NCI-H2107 treated with DMSO at 0.1 percent for 48 hours (cell line): ENCODE measurements at regions not wholly inside any gene's neighbourhood (a gene's known extent, or its start where the extent isn't known, plus 50 kb on each side); places are given as distances from the start of the nearest gene placed in this dataset.

ENCODE experiments used
- DNase-seq: peaks from one replicate; lab custom pipeline; 2025; ENCODE audit not compliant: unreplicated experiment; lab: John Stamatoyannopoulos, UW

DNA sequence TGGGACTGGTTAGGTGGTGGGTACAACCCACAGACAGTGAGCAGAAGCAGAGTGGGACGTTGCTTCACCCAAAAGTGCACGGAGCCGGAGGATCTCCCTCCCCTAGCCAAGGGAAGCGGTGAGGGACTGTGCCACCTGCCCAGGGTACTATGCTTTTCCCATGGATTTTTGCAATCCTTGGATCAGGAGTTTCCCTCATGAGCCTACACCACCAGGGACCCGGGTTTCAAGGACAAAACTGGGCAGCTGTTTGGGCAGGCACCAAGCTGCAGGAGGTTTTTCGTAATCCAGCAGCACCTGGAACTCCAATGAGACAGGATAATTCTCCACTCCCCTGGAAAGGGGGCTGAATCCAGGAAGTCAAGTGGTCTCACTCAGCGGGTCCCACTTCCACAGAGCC lies 209.1 kb upstream of the CXCL12 start:
- no peak for DNase-seq

DNA sequence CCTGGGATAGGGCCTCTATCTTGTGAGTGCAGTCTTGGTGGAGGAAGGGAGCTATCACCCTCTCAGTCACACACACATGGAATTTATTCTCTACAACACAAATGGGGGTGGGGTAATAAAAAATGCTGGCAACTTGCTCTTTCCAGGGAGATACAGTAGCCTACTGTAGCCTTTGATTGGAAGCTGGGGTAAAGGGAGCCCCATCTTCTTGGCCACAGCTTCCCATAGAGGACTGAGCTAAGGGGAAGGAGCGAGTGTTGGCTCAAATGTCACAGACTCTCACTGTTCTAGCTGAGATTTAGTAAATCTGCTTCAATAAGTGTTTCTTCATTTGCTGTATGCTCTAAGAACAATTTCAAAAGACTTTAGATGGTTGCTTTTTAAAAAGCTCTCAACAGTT lies 222.2 kb upstream of the CXCL12 start:
- DNase-seq: no peak

DNA sequence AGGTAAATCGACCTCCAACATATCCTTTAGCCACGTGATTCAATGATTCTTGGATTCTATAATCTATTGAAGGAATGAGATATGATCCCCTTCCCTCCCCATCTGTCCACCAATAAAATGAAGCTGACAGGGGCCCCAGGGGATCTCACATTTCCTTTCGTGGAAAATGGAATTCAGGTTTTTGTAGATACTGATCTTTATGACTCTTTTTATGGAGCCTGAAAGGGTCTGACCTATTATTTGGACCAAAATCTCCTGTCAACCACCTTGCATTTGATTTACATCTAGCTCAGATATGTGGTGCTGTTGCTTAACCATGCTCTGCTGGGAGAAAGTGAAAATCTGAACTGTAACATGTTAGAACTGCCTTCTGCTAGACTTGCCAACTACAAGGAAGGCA lies 234.0 kb upstream of the CXCL12 start:
- DNase-seq: no peak

DNA sequence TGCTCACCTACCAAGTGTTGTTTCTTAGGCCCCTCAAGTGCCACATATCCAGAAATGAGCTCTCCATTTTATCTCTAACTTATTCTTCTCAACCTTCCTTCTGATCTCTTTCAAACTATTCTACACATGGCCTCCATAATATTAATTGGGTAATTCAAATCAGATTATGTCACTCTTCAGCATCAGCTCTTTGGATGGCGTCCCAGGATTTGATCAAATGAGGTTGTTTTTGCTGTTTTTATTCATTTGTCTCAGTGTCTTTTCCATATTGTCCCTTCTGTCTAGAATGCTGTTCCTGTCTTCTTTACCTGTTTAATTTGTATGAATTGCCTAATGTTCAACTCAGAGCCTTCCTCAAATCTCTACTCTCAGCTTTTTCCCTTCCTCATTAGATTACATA lies 234.6 kb upstream of the CXCL12 start:
- DNase-seq: no peak

DNA sequence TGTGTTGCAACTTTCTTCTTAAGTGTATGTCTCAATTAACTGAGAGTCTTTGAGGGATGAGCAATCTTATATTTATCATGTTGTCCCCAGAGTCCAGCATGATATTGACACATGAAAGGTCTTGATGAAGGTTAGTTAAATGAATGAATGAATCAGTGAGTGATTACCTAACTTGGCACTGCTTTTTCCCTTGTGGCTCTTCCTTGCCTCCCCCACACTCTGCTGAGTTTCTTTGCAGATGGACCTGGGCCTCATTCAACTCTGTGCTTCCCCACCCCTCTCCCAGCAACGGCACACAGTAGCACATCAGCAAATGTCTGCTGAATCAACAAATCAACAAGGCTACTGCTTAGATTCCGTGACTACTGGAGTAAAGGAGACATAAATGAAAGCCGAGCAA lies 235.1 kb upstream of the CXCL12 start:
- no peak for DNase-seq

DNA sequence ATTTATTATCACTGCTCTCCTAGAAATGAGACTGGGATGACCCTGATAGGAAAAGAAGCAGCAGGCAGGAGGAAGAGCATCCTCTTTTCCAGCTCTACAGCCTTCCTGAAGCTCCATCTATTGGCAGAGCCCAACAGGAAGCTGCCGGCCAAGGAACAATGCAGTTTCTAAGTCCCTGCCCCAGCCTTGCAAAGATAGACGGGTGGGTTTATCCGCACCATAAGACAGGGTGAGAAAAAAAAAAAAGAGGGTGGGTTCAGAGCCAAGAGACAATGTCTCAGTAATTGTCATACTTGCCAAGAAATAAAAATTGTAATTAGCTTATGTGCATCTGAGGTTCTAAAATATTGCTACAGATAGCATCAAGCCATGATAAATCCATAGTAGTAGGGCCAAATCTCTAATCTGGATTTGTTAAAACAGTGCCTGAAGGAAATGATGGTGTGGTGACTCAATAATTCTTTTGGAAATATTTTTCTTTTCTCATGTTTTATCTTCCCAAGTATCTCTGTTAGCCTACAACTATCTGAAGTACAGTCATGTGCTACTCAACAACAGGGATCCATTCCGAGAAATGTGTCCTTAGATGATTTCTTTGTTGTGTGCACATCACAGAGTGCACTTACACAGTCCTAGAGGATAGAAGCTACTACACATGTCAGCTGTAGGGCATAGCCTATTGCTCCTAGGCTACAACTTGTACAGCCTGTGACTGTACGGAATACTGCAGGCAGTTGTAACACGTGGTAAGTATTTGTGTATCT lies 242.9 kb upstream of the CXCL12 start:
- no peak for DNase-seq

DNA sequence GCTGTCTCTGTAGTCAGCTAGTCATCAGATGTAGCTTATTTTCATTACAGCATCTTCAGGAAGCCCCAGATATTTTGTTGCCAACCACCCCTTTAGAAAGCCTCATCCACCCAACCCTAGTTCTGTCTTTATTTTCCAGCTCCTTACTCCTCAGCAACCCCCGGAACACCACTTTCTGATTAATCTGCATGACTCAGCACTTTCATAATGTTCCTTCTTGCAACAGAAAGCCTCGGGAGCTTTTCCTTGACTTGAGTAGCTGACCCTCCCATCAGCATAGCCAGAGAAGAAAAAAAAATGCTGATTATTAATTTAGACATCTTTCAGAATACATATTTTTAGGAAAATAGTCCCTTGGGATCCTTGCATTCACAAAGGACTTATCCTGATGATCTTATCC lies 244.0 kb upstream of the CXCL12 start:
- no peak for DNase-seq

DNA sequence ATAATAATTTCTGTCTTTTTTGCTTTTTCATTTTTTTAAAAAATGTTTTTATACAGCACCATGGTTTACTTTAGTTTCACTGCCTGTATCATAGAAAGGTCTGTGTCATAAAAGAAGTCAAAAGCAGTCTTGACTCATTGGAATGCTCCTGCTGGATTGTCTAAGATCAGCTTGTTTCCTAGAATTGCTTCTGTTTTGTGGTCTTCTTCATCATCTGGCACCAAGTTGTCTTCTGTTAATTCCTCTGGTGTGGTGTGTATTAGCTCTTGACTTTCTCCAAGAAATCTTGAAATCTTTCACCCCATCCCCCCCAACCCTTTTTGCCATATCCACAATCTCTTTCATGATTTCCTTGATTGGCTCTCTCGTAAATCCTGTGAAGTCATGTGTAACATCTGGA lies 250.3 kb upstream of the CXCL12 start:
- no peak for DNase-seq

DNA sequence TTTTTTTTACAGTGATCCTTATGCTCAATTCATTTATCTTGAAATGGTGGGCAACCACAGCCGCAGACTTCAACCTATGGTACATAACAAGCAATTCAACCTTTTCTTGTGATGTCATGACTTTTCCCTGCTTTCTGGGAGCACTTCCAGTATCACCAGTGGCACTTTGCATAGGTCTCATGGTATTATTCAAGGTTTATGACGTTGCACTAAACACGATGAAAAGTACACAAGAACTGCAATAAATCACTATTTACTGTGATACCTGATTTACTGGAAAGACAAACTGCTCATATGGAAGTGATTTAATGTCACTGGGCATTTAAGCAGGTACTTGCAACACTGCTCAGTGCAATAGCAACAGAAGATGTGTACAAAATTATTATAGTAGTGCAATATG lies 251.7 kb upstream of the CXCL12 start:
- DNase-seq: no peak

DNA sequence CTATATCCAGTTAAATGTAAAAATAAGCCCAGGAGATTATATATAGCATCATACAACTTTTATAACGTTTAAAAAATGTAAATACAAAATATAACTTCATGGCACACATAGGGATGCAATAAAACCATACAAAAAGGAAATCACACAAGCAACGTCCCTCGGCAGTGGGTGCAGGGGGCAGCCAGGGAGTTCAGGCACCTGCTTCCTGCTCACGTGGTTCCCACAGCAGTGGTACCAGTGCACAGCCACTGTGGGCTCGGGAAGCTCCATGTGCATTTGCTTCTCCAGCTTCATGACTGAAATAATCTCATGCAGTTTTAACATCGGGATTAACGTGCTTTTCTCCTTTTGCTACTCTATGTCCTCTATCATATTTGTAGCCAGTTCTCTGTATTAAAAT lies 255.5 kb upstream of the CXCL12 start:
- DNase-seq: no peak

DNA sequence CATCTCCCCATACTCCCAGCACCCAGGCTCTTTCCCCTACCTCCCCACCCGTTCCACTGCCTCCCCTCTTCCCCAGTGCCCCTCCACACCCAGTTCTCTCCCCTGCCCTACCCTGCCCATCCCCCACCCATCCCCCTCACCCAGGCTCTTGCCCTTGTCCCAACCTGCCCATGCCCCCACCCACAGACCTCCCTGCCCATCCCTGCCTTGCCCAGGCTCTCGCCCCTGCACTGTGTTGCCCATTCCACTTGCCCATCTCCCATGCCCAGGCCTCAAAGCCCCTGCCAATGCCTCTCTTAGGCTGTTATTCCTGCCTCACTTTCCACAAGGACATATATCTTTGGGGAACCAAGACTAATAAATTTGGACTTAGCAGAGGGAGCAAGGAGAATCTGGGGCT lies 262.6 kb upstream of the CXCL12 start:
- DNase-seq: no peak

DNA sequence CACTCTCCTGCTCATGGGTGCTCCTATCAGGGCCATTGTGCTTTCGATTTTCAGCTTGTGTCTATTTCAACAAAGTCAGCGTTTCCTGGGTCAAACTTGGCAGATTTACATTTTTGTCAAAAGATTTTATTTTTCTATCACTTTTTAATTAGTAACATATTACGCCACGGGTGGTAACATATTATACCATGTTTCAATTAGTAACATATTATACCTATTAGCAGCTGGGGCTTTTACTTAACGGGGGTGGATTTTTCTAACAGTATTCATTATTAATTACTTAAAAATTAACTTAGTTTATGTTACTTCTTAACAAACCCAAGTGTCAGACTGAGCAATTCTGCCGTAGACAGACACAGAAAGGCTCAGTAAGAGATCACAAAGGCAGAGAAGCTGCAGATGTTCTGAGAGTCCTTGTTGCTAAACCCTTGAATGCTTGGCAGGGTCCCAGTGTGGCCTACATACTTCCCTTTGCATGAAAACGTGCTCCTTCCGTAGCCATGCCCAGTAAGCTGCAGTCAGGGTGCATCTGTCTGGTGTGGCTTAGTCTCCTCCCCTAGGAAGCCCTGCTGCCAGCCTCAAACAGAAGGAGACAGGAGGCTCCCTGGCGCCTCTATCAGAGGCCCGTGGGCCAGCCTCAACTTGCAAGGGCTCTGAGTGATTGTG lies 263.1 kb upstream of the CXCL12 start:
- DNase-seq: no peak

DNA sequence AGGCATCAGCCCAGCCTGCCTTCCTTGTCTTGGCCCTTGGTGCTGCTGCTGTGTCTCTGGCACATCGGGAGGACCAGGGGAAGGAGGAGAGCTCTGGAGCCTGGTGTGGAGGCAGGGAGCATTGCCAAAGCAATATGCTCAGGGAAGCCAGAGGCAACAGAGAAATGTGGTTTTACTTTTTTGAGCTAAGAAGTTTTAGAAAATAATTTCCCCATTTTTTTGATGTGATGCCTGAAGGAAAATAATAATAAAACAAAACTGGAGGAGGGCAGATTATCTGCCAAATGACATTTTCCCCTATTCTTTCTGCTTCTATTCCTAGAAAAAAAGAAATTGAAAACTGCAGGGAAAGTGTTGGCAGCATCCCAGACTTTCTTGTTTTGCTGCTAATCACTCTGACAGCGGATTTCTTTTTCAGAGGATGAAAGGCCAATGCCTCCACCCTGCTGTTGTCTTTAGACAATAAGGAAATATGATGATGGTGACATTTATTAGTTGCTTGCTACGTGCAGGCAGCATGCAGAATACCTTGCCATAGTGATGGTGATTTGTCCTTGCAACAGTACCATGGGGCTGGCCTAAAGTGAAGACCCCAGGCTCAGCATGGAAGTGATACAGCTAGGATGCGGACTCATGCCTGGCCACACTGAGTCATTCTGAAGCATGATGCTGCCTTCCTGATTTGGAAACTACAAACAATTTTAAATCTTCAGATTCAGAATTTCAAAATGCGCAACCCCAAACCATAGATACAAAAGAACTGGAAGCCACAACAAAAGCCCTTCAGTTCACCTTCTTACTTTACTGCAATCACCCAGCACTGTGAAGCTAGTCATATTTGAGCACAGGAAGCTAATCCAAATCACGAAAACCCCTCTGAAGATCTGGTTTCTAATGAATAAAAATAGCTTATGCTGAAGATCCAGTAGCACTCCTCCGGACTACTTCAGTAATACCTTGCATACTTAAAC lies 260.2 kb upstream of the TMEM72 start:
- DNase-seq: no peak

DNA sequence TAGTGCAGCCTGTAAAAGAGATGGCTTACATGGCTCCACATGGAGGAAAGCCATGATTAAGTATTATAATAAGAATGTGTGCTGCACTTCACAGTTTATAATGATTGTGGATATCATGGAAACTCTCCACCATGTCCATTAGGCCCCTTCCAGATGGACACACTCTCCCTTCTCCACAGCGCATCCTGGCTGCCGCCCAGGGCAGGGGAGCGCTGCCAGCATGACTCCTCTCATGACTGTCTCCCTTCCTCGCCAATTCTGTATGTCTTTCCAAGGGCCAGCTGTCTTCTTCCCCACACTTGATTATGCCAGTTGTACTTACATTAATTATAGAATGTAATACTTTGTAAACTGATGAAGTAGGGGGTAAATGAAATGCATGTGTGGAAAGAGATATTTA lies 259.3 kb upstream of the TMEM72 start:
- no peak for DNase-seq

DNA sequence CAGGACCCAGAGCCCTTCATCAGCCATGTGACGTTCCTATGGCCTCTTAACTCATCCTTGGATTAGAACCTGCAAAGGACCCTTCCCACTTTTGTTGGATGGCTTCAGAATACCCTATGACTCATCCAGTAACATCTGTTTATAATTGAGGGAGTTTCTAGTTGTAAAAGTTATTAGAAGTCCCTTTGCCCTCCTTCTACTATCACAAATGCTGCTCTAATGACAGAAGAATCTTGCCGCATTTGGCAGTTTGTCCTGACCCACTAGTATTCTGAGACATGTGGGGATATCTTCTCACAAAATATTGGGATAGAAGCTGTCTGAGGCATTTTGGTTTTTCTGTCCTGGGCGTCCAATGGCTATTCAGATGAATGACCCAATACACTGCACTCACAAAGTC lies 251.8 kb upstream of the TMEM72 start:
- no peak for DNase-seq

DNA sequence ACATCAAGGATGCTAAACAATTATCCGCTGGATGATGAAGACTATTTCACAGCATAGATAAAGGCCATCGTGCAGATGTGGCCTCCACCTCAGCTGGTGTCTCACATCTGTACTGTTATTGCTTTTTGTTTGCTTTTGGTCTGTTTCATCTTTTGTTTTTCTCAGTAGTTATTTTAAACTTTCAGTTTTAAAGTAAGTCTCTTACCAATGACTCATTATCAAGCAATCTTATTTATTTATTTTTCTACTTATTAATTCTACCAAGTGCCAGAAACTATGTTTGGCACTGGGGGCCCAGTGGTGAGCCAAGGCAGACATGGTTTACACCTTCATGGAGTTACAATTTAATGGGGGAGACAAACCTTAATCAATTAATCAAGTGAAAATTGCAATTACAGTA lies 250.9 kb upstream of the TMEM72 start:
- DNase-seq: no peak

DNA sequence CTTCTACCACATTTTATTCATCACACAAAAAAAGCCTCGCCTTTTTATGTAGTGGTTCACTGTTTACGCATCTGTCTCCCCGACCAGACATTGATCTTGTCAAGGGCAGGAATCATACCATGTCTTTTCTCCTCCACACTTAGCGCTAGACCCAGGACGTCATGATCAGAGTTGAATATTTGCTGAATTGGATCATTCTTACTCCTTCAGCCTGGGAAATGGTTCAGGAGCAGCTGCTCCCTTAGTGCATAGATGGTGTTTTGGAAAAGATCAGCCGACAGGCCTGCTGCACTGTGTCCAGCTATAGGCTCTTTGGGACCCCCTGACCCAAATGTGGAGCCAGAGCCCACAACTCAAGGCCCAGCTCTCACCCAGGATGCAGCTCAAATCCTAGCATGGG lies 249.1 kb upstream of the TMEM72 start:
- DNase-seq: no peak

DNA sequence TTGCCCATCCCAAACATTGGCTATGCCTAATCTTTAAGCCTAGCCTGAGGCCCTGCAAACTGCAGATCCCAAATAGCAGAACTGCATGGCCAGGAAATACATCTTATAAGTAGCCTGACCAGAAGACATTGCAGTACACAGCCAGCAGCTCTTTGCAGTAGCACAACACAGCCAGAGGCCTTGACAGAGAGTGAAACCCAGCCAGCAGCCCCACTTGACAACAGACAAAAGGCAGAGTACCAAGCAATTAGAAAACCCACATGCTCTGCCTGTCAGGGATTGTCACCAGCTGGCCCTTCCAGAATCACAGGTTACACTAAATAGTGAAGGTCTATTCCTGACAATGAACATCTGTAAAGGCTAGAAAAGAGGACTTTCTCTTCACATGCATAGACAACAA lies 242.8 kb upstream of the TMEM72 start:
- no peak for DNase-seq

DNA sequence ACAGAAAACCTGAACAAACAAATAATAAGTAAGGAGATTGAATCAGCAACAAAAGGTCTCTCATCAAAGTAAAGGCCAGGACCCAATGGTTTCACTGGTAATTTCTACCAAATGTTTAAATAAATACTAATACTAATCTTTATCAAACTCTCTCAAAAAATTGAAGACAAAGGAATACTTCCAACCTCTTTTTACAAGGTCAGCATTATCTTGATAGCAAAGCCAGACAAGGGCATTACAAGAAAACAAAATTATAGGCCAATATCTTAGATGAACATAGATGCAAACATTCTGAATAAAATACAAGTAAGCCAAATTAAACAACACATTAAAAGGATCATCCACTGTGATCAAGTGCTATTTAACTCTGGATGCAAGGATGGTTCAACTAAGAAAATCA lies 239.8 kb upstream of the TMEM72 start:
- DNase-seq: no peak

DNA sequence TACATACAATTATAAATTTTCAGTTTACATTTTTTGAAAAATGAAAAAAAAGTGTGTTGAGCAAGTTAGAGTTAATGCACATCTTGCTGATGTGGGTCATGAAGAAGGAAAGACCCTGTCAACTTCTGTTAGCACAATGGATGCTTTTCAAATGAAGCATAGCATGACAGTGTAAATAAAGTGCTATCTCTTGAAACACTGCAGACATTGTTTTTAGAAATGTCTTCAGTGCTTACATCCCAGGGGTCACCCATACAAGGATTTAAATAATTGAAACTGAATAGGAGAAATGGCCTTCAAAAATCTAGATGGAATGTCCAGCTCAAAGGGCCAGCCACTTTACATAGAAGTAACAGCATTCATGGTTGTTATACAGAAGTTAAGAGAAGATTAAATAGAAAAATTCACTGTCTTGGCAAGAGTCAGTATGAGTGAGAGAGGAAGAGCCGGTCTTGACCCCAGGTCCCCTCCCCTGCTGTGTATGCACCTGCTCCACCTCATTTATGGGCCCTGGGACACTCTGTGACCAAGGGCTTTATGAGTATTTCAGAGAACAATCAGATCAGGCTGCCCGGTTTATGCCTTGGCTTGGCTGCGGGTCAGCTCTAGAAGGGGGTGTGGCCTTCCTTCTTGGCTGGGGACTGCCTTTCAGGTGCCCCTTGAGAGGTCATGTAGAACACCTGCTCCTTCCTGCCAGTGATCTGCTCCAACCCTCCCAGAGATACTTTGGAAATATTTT lies 237.7 kb upstream of the TMEM72 start:
- DNase-seq: no peak
